Activated CD8-positive, alpha-beta memory T cell treated with anti-CD3 and anti-CD28 coated beads for 4 hours (primary cell): ENCODE measurements at regions not wholly inside any gene's neighbourhood (a gene's known extent, or its start where the extent isn't known, plus 50 kb on each side); places are given as distances from the start of the nearest gene placed in this dataset.
"Not testable (repeated sequence)": the region's sequence is repeated elsewhere in the genome, so short reads cannot be mapped to it uniquely, and the experiment has no call there.

Source experiments
- DNase-seq, 2 donors: peaks; one replicate each; pipeline ENCODE4 v3.0.0-alpha.2; 2020; ENCODE audit warnings: low read depth in 2 of 2

GRCh38 chr5:88092958-88093605 lies 175.6 kb downstream of the TMEM161B start:
- DNase-seq = no peak

DNA sequence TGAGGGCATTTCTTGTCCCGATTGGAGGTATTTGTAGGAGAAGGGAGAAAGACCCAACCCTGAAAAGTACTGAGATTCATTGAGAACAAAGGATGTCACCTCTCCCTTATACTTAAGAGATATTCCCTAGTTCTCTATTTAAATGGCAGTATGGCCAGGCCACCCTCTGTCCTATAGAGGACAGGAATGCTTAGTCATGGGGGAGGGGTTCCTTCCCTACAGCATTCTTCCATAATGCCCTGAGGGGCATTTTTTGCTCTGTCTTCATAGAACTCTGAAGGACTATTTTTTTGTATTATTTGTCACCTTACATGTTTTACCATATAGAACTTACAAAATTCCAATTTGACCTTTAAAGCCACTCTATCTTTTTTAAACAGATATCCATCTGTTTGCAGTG lies 176.3 kb downstream of the TMEM161B start:
- no peak for DNase-seq

- DNase-seq = no peak
These were observed 178.1 kb downstream of the TMEM161B start for GRCh38 chr5:88090506-88090905.

- no peak for DNase-seq
These were observed 178.8 kb downstream of the TMEM161B start for GRCh38 chr5:88089719-88090390.

- DNase-seq = no peak
These were observed 183.2 kb downstream of the TMEM161B start for GRCh38 chr5:88085462-88085861.

GRCh38 chr5:88081877-88082276 lies 186.8 kb downstream of the TMEM161B start:
- no peak for DNase-seq

DNA sequence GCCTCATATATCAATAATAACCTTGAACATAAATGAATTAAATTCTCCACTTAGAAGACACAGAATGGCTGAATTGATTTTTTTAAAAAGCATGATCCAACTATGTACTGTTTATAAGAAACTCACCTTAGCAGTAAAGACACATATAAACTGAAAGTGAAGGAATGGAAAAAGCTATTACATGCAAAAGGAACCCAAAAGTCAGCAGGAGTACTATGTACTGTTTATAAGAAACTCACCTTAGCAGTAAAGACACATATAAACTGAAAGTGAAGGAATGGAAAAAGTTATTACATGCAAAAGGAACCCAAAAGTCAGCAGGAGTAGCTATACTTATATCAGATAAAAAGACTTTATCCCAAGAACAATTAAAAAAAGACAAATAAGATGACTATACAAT lies 204.8 kb downstream of the TMEM161B start:
- no peak for DNase-seq

DNA sequence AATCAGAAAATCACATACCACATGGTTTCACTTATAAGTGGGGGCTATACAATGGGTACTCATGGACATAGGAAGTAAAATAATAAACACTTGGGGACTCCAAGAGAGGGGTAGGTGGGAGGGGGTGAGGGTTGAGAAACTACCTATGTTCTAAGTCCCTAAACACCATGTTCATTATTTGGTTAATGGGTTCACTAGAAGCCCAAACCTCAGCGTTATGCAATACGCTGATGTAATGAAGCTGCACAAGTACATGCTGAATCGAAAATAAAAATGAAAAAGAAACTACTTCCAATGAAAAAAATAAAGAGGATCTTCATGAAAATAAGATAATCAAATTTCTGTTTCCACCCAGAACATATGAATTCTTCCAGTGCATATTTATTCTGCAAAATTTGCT lies 208.5 kb downstream of the TMEM161B start:
- no peak for DNase-seq

DNA sequence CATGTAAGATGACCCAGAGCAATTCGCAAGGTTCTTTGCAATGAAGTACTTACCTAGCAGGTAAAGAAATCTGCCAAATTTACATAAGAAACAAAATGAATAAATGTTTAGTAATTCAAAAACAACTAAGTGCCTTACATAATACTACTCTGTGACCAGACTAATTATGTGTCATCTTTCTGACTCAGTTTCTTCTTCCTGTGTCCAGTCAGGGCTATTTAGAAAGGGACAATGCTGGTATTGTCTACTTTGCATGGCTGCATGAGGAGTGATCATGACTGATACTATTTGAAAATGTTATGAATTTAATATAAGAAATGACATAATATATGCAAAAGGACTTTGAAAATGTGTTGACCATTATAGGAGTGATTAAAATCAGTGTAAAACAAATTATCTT lies 210.0 kb downstream of the TMEM161B start:
- DNase-seq = no peak

- not testable (repeated sequence) for DNase-seq
These were observed 216.2 kb downstream of the TMEM161B start for GRCh38 chr5:88052468-88052867.

GRCh38 chr5:88051148-88051547 lies 217.5 kb downstream of the TMEM161B start:
- no peak for DNase-seq

DNA sequence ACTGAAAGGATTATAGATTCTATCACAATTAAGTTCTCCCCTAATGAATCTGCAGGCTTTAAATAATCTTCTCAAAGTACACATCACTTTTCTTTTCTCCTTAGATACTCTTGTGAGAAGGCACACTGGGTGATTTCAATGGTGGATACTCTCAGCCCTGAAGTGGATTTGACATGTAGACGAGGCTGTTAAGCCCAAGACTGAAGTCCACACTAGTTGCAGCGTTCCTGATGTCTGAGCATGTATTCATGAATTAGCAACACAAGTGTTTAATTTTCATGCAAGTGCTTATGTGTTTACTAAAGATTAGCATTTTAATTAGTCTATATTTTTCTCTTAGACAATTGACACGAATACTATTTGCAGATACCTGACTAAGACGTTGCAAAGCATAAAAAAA lies 218.9 kb downstream of the TMEM161B start:
- no peak for DNase-seq

- DNase-seq = no peak
These were observed 219.5 kb downstream of the TMEM161B start for GRCh38 chr5:88049156-88049555.

DNA sequence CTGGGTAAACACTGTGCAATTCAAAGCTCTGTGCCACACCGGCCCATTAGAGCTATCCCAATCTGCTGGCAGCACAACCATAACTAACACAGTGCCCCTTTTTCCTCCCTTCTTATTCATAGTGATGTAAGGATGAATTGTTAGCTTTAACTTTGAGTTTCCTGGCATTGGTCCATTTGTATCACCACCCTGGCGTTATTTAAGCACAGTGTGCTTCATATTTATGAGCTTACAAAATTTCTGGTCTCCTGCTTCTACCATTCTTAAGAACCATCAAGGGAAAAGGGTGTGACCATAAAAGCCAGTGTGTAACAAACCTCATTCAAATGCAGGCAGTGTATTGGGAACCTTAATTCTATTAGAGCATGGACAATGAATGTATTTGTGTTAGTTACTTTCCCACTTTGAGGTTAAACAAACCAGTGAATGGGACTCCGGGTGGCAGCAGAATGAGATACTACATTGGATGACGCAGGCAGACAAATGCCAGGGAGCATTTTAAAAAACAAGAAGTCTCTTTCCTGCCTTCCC lies 222.6 kb downstream of the TMEM161B start:
- DNase-seq = no peak

DNA sequence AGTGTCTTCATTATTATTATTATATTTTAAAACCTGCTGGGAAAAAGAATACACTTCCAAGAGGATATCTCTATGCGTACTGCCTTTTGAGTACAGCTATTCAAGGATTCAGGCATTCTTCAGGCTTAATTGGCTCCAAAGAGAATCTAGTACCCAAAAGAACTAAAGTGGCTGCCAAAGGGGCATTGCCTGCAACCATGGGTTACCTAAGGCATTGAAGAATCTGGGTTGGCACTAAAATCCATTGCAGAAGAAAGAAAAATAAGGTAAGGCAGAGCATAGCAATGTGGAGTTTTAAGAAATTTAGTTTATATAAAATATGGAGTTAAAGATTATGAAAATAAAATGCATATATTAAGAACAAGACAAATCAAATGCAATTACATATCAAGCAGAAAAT lies 223.5 kb downstream of the TMEM161B start:
- DNase-seq = no peak

DNA sequence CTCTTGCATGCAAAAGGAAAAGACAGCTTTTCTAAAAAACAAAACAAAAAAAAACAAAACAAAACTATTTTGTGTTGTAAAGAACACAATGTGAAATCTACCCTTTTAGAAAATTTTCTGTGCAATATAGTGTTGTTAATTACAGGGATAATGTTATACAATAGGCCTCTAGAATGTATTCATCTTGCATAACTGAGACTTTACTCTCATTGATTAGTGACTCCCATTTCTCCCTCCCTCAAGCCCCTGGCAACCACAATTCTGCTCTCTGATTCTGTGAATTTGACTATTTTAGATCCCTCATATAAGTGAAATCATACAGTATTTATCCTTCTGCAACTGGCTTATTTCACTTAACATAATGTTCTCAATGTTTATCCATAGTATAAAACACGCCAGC lies 234.1 kb downstream of the TMEM161B start:
- DNase-seq = no peak

DNA sequence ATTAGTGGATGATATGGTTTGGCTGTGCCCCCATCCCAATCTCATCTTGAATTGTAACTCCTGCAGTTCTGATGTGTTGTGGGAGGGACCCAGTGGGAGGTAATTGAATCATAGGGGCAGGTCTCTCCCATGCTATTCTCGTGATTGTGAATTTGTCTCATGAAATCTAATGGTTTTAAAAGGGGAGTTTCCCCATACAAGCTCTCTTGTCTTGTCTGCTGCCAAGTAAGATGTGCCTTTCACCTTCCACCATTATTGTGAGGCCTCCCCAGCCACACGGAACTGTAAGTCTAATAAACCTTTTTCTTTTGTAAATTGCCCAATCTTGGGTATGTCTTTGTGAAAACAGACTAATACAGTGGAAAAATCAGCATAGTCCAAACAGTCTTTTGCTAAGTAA lies 235.5 kb downstream of the TMEM161B start:
- DNase-seq = no peak

- DNase-seq = no peak
These were observed 239.6 kb downstream of the TMEM161B start for GRCh38 chr5:88029011-88029410.

GRCh38 chr5:88021141-88021540 lies 247.5 kb downstream of the TMEM161B start:
- no peak for DNase-seq

DNA sequence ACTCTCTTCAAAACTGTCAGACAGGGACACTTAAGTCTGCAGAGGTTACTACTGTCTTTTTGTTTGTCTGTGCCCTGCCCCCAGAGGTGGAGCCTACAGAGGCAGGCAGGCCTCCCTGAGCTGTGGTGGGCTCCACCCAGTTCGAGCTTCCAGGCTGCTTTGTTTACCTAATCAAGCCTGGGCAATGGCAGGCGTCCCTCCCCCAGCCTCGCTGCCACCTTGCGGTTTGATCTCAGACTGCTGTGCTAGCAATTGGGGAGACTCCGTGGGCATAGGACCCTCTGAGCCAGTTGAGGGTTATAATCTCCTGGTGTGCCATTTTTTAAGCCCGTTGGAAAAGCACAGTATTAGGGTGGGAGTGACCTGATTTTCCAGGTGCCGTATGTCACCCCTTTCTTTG lies 253.7 kb downstream of the TMEM161B start:
- not testable (repeated sequence) for DNase-seq

DNA sequence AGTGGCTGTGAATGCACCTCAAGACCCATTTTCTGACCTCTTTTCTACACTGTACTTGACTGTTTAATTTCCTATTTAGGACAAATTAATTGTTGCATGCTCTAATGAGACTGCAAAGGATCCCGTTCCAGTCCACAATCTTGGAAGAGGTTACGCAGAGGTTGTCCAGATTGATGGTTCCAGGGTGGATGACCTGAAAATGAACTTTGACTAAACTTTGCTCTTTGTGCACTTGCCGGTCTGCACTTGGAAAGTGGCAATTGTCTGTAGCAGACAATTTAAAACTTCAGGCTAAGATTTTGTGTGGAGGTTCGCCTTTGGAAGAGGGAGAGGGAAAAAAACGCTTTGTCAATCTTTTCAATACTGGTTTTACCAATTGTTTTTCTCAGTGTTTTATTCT lies 267.8 kb downstream of the TMEM161B start:
- no peak for DNase-seq

GRCh38 chr5:87997662-87998061 lies 271.0 kb downstream of the TMEM161B start:
- DNase-seq = no peak

- DNase-seq = no peak
These were observed 302.4 kb downstream of the TMEM161B start for GRCh38 chr5:87966213-87966612.

GRCh38 chr5:87954121-87954520 lies 314.5 kb downstream of the TMEM161B start:
- no peak for DNase-seq
